GM18951 (cell line): ENCODE measurements at regions not wholly inside any gene's neighbourhood (a gene's known extent, or its start where the extent isn't known, plus 50 kb on each side); places are given as distances from the start of the nearest gene placed in this dataset.

Experiments
- POLR2A ChIP-seq: IDR thresholded peaks from 4 replicates; pipeline ENCODE4 v1.6.1; 2011; ENCODE audit warnings: mild to moderate bottlenecking; ENCODE audit not compliant: insufficient read length, insufficient read depth; ENCODE audit errors: extremely low read depth
- in situ Hi-C: fragments of 300-500 bp; cut with MboI; formaldehyde crosslinking; loops from one replicate; pipeline ENCODE4 v1.12.0; 2022; ENCODE audit warnings: low sequenced_read_pairs, mixed read lengths, inconsistent platforms; ENCODE audit not compliant: unreplicated experiment

DNA sequence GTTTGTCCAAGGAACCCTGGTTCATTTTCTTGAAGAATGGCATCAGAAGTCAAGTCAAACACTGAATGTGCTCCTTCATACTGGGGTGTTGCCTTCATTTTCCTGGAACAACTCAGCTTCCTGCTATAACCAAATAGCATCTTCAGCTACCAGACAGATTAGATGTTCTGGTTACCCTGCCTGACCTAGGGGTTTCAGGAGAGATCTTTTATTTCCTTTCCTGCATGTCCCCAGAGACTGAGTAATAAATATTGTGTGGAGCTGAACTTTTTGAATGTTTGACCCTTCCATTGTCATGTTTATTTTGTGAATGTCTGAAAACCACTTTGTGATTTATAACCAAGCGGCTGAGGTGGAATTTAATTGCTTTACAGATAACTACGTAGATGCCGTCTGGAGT lies 147.1 kb downstream of the IRX1 start:
- no peak for TF ChIP-seq POLR2A
- in situ Hi-C loops: no loop called here

DNA sequence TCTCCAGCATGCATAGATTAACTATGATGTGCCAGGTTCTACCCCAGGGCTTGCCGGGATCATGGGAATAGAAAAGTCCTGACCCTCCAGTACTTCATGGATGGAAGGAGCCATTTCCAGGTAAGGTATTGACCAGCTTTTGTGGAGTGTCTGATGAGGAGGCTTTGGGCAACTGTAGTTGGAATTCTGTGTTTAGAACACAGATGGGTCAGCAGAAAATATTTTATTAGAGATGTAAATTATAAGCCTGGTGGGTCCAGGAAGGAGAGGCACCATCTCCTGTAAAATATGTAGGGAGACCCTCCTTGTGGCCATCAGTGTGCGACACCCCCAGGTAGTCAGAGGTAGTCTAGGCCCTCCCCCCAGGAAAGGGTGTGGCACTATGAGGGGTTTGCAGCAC lies 156.2 kb downstream of the IRX1 start:
- TF ChIP-seq POLR2A: no peak
- in situ Hi-C loops: no loop called here

DNA sequence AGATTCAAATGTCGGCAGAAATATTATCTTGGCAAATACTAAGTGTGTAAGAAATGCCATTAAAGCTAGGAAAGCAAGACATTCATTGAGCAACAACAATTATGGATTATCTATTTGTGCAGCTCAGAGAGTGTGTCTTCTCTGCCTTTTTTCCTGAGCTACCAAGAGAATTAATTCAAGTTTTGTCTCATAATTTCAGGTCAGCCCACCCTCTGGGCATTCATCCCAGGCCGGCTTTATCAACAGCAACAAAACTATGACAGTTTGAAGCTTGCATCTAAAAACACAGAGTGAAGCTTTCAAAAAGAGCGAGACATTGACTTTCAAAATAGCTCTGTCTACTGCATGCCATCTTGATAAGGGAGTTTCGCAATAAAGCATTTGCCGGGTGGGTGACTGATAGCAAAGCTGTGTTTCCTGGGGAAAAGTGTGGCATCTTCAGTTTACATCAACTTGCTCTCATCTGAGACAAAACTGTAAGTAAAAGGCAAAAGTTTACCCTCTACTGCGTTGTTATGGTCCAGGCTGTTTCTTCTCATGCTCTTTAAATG lies 182.4 kb downstream of the IRX1 start:
- no peak for TF ChIP-seq POLR2A
- in situ Hi-C loops: no loop called here

DNA sequence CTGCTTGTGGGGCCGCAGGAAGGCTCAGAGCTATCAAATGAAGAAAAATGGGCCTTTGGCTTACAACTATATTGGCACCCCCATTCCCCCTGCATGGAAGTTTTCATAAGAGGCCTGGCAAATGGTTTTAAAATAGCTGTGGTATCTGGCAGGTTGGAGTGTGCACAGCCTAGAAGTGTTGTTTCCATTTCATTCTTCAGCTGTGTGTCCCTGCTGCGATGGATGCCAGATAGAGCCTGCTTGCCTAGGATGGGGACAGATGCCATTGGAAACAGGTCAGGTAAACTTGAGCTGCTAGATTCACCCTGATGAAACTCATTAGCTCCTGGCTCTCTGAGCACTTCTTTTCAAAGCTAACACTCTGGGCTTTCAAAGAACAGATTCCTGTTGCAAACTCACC lies 183.3 kb downstream of the IRX1 start:
- in situ Hi-C loops: no loop called here

DNA sequence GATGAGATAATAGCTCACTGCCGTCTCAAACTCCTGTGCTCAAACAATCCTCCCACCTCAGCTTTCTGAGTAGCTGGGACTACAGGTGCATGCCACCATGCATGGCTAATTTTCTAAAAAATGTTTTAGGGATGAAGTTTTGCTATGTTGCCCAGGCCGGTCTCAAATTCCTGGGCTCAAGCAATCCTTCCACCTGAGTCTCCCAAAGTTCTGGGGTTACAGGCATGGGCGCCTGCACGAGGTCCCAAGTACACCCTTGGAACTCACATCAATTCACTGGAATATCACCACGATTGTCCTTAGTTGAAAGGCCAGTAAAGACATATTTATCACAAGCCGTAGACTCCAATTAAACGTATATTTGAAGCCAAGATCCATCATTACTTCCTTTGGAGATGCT lies 184.6 kb downstream of the IRX1 start:
- in situ Hi-C loops: no loop called here
- no peak for TF ChIP-seq POLR2A

More for the DNA sequence above, 183.3 kb downstream of the IRX1 start:
- TF ChIP-seq POLR2A: no peak

DNA sequence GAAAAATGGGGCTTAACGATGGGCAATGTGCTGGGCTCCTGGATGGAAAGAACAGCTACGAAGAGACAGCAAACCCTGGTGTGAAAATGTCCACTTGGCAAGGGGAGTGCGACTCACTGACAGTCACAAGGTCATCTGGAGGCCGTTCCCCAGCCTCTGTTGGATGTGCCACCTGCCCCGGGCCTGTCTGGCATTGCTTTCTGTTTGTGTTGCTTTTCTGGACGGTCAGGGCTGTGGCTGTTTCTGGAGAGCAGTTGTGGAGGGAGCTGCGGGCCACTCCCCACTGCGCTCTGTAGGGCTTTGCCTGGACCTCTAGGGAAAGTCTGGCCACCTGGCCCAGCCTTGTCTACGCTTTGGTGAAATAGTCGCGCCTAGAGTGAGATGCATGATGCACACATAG lies 185.3 kb downstream of the IRX1 start:
- in situ Hi-C loops: no loop called here
- no peak for TF ChIP-seq POLR2A

DNA sequence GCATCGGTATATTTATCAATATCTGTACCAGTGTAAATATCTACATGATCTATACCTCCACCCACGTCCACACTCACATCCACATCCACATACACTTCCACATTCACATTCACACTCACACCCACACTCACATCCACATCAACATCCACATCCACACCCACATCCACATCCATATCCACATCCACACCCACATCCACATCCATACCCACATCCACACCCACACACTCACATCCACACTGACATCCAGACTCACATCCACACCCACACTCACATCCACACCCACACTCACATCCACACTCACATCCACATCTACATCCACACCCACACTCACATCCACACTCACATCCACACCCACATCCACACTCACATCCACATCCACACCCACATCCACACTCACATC lies 189.2 kb downstream of the IRX1 start:
- no peak for TF ChIP-seq POLR2A
- in situ Hi-C loops: no loop called here

DNA sequence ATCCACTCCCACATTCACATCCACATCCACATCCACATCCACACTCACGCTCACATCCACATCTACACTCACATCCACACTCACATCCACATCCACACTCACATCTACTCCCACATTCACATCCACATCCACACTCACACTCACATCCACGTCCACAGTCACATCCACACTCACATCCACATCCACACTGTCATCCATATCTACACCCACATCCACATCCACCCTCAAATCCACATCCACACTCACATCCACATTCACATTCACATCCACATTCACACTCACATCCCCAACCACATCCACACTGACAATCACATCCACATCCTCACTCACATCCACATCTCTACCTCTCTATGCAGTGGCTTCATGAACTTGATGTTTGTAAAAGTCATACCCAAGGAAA lies 190.5 kb downstream of the IRX1 start:
- no peak for TF ChIP-seq POLR2A
- in situ Hi-C loops: no loop called here

DNA sequence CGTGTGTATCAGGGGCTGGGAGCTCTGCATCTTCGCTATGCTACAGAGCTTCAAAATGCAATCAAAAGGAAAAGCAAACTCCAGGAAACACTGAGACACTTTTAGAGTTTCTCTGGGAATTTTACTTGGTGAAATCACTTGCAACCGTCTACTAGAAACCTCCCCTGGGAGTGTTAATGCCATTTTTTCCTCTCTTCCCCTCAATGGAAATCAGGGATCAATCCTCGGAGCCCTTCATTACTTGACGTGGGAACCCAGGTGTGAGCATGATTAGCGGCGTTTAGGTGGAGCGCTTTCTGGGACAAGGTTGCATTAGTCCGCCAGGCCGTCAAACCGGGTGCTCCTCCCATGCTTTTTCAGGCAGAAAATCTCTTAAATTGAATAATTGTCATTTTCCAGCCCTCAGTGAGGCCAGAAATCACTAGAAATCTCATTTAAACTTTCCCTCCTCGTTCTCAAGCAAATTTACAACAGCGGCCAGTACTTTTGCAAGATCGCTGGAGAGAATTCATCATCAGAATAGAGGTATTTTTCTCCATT lies 191.3 kb downstream of the IRX1 start:
- TF ChIP-seq POLR2A: no peak
- in situ Hi-C loops: no loop called here

DNA sequence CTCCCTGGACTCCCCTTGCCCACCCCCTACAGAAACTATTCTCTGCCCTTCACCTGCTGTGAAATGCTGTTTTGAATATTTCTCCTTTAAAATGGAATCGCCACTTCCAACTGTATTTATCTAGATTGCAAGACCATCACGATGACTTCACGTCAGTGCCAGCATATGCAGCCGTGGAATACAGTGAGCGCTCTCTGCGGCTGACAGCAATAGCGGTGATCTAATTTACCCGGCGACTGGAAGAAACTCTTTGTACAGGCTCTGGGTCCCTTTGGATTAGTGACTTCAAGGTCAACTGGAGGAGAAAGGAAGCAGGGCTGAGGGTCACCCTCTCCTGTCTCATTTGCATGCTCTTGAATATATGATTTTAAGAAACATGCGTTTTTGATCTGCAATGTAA lies 192.0 kb downstream of the IRX1 start:
- TF ChIP-seq POLR2A: no peak
- in situ Hi-C loops: no loop called here

DNA sequence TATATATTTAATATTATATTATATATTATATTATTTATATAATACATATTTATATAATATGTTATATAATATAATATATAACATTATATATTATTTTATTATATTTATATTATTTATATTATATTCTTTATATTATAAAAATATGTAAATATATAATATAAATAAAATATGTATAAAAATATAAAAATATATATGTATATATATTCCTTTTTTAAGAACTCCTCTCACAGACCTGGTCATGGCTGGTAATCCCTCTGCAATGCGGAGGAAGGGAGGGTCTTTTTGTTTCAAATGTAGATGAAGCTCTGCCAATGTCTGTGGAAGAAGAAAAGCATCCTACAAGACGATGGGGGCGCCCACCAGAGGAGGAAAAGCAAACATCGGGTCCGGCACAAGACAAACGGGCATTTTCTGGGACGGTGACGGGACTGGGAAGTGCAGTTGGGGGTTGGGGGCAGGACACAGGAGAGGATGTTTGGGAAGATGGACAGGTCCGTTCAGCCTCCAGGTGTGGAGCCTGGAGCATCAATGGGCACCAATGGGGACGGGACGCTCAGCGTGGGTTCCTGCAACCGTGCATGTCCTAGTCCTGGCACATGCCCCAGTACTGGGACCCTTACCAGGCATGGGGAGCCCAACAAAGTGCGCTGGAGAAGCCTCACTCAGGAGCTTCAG lies 194.0 kb downstream of the IRX1 start:
- no peak for TF ChIP-seq POLR2A
- in situ Hi-C loops: no loop called here

DNA sequence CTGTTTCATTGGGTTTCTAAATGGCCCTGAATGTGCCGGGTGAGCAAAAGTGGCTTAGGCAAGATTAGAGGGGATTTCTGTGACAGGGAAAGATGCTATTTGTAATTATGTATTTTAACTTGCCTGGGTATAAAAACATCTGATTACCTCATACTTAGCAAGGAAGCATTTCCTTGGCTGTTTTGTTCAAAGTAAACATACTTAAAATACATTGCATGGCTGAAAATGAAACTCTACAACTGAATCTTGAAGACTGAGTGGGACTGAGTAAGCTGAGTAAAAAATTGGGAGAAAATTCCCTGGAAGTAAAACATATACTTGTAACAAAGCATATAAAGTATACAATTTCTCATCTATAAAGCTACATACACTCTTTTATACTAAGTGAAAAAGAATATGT lies 197.5 kb downstream of the IRX1 start:
- in situ Hi-C loops: no loop called here

DNA sequence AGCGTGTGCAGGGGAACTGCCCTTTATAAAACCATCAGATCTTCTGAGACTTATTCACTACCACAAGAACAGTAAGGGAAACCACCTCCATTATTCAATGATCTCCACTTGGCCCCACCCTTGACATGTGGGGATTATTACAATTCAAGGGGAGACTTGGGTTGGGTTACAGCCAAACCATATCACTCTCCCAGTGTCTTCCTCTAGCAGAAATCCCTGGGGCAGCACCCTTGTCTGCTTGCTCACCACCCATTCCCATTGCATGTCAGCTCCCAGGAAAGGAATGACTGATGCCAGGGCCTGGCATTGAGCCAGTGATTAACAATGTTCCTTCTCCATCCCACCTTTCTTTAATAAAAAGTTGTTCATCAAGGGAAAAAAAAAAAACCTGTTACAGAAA lies 199.0 kb downstream of the IRX1 start:
- in situ Hi-C loops: no loop called here
- no peak for TF ChIP-seq POLR2A

More for the DNA sequence above, 197.5 kb downstream of the IRX1 start:
- TF ChIP-seq POLR2A: no peak

DNA sequence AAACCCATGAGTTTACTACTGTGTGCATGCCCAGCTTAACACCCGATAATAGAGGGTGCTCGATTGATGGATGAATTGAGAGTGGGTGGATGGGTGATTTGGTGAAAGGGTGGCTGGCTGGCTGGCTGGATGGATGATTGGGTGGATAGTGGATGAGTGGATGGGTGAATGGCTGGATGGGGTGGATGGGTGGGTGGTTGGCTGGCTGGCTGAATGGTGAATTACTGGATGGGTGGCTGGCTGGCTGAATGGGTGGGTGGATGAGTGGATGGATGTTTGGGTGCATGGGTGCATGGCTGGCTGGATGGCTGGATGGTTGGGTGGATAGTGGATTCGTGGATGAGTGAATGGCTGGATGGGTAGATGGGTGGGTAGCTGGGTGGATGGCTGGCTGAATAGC lies 201.1 kb downstream of the IRX1 start:
- no peak for TF ChIP-seq POLR2A

More for the DNA sequence above, 201.1 kb downstream of the IRX1 start:
- in situ Hi-C loops: no loop called here
